ENCODE measurements at regions not wholly inside any gene's neighbourhood (a gene's known extent, or its start where the extent isn't known, plus 50 kb on each side); places are given as distances from the start of the nearest gene placed in this dataset.

DNA sequence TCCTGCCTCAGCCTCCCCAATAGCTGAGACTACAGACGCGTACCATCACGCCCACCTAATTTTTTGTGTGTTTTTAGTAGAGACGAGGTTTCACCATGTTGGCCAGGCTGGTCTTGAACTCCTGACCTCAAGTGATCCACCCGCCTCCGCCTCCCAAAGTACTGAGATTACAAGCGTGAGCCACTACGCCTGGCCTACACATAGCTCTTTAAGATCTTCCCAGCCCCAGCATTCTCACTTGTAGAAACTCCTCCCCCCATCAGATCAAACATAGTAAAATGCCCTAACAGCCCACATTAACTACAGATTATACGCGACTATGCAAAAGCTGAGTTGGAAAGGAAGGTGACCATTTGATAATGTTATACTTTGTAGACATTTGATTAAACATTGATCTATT lies 634.8 kb downstream of the MATN1 start:
- peaks cover 8% of the 10 kb centered on the region for H3K4me1 ChIP-seq (ENCODE audit: insufficient read depth)
- no peak overlapping the region for H3K4me3 ChIP-seq
- no peaks in the 10 kb centered on the region for H3K36me3 ChIP-seq
- H3K9me3 ChIP-seq, result no peaks in the 10 kb centered on the region
- H3K27ac ChIP-seq, result no peak overlapping the region
- intact Hi-C loops (cut with DNase I), result loop anchor here in 1 of 4 donors (10.0 kb wide), 1 partner anchor 854 kb away; the partner anchor contains the start of genes MECR and PTPRU
- 61 to 68% (median 64%) methylated on average over 10 of the region's 10 CpGs for whole genome bisulfite sequencing, 3 donors
- TF ChIP-seq EP300 (IDR thresholded peaks at IDR 0.05), result no peak
- H3K27me3 ChIP-seq, result no peaks in the 10 kb centered on the region
- no peak for DNase-seq

DNA sequence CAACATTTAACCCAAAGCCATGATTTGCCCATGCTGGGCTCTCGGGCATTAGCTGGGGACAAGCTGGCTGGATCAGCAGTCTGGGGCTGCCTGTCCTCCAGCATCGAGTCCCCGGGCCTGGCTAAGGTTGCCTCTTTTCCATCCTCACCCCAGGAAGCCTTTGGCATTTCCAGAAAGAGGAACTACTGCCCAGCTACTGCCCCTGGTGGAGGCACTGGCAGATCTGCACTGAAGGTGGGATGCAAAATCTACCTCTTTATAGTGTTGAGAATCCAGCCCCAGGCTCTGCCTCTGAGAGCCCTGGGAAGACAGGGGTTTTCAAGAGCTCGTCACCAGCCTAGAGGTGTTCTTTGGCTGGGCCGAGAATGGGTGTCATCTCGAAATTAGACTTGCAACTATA lies 635.9 kb downstream of the MATN1 start:
- H3K27ac ChIP-seq, result no peak overlapping the region
- DNase-seq, result no peak
- H3K4me3 ChIP-seq, result no peak overlapping the region
- H3K9me3 ChIP-seq, result no peaks in the 10 kb centered on the region
- 77 to 86% (median 85%) methylated on average over 6 of the region's 6 CpGs for WGBS, 3 donors
- no peak for TF ChIP-seq EP300 (IDR thresholded peaks at IDR 0.05)
- TF ChIP-seq POLR2A (IDR thresholded peaks at IDR 0.05), result no peak
- TF ChIP-seq, protein P1, sequence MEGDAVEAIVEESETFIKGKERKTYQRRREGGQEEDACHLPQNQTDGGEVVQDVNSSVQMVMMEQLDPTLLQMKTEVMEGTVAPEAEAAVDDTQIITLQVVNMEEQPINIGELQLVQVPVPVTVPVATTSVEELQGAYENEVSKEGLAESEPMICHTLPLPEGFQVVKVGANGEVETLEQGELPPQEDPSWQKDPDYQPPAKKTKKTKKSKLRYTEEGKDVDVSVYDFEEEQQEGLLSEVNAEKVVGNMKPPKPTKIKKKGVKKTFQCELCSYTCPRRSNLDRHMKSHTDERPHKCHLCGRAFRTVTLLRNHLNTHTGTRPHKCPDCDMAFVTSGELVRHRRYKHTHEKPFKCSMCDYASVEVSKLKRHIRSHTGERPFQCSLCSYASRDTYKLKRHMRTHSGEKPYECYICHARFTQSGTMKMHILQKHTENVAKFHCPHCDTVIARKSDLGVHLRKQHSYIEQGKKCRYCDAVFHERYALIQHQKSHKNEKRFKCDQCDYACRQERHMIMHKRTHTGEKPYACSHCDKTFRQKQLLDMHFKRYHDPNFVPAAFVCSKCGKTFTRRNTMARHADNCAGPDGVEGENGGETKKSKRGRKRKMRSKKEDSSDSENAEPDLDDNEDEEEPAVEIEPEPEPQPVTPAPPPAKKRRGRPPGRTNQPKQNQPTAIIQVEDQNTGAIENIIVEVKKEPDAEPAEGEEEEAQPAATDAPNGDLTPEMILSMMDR (IDR thresholded peaks at IDR 0.05), result no peak
- H3K36me3 ChIP-seq, result no peaks in the 10 kb centered on the region
- intact Hi-C loops (cut with DNase I), result loop anchor here in 1 of 4 donors (10.0 kb wide), 1 partner anchor 853 kb away; the partner anchor contains the start of genes MECR and PTPRU
- H3K27me3 ChIP-seq, result no peaks in the 10 kb centered on the region
- peaks cover 10% of the 10 kb centered on the region for H3K4me1 ChIP-seq (ENCODE audit: insufficient read depth)

DNA sequence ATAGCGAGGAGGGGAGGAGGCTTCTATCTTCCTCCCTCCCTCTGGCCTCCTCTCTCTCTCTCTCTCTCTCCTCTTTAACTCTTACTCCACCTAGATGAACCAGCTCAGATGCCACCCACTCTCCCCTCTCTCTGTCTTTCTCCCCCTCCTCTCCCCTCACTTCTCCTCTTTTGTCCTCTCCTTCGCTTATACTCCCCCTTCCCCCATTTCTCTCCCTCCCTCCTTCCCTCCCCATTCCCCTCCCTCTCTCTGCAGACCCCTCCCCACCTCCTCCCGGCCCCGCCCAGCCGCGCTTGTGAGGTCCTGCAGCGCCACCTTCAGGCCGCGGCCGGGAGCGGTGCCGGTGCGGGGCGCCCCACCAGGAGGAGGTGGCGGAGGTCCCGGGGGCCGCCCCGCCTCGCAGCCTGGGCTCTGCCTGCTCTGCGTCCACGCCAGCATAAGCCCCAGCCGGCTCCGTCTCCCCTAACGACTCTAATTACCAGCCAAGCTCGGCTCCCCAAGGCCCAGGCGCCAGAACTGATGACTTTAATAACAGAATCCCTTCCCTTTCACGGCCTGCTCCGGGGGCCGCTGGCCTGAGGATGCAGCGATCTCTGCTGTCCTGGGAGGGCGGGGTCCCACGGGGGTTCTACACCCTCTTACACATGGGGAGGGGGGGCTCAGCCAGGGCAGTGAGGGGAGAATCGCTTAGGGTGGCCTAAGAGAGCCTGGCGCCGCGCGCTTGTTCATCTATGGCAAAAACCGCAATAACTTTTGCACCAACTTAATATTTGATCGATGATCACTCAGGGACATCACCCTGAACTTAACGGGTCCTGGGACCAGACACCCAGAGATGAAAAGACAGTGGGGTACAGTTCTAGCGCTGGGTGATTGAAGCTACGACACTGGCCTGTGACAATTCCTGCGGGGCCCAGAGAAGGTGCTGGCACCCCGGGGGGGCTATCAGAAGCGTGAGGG lies 637.3 kb downstream of the MATN1 start:
- intact Hi-C loops (cut with DNase I), result loop anchor here in 1 of 4 donors (10.0 kb wide), 1 partner anchor 851 kb away; the partner anchor contains the start of genes MECR and PTPRU
- no peak overlapping the region for H3K4me3 ChIP-seq
- WGBS, 3 donors, result 19 to 26% (median 24%) methylated on average over 34 to 45 of the region's 45 CpGs
- H3K4me1 ChIP-seq (ENCODE audit: insufficient read depth), result peaks cover 10% of the 10 kb centered on the region
- no peak overlapping the region for H3K27ac ChIP-seq
- peak; percentile 26 to 69 (median 58) for DNase-seq
- no peak for TF ChIP-seq POLR2A (IDR thresholded peaks at IDR 0.05)
- no peak for TF ChIP-seq EP300 (IDR thresholded peaks at IDR 0.05)
- TF ChIP-seq, protein P1 (IDR thresholded peaks at IDR 0.05), result peak in 2 of 3 donors; percentile 44 to 63
- H3K36me3 ChIP-seq, result no peaks in the 10 kb centered on the region
- H3K9me3 ChIP-seq, result no peaks in the 10 kb centered on the region
- H3K27me3 ChIP-seq, result no peaks in the 10 kb centered on the region

DNA sequence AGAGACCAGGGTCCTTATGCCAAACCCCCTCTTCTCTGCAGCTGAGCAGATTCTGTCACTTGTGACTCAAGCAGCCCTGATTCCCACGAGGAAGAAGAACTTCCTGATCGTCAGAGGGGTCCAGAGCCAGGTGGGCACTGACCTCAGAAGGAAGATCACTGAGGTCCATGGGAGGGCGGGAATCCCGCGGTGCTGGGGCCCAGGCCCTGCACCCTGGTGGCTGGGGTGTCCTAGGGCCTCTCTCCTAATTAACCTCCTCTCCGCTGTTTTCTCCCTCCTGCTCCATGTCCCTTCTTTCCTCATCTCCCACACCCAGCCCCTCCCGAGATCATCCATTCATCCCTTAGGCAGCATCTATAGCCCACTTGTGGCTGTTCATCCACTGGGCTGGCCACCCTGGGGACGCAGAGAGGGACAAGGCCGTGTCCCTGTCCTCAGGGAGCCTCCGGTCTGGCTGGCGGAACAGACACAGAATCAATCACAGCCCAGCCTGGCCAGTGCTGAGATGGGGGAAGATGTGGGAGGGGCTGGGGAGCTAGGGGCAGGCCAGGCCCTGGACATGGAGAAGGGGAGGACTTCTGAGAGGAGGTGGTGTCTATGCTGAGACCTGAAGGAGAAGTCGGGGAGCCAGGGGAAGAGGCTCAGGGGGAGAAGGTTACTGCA lies 638.3 kb downstream of the MATN1 start:
- H3K36me3 ChIP-seq, result no peaks in the 10 kb centered on the region
- intact Hi-C loops (cut with DNase I), result loop anchor here in 1 of 4 donors (10.0 kb wide), 1 partner anchor 850 kb away; the partner anchor contains the start of genes MECR and PTPRU
- H3K4me1 ChIP-seq (ENCODE audit: insufficient read depth), result peaks cover 10% of the 10 kb centered on the region
- WGBS, 3 donors, result 74 to 83% (median 76%) methylated on average over 12 of the region's 12 CpGs
- H3K9me3 ChIP-seq, result no peaks in the 10 kb centered on the region
- DNase-seq, result no peak
- H3K27me3 ChIP-seq, result no peaks in the 10 kb centered on the region
- TF ChIP-seq EP300 (IDR thresholded peaks at IDR 0.05) (no peak), POLR2A (IDR thresholded peaks at IDR 0.05) (no peak)
- TF ChIP-seq, protein P1 (IDR thresholded peaks at IDR 0.05), result no peak
- H3K27ac ChIP-seq, result no peak overlapping the region
- no peak overlapping the region for H3K4me3 ChIP-seq

Measured in ovary (tissue), 7 donors.